HG03558 (cell line): ENCODE measurements at regions not wholly inside any gene's neighbourhood (a gene's known extent, or its start where the extent isn't known, plus 50 kb on each side); places are given as distances from the start of the nearest gene placed in this dataset.

Source experiments
- ATAC-seq: cut with Tn5 transposase; IDR thresholded peaks from one replicate; pipeline ENCODE4 v1.9.1; 2021; ENCODE audit warnings: moderate number of reproducible peaks; ENCODE audit not compliant: unreplicated experiment; ENCODE audit errors: extremely low read depth

DNA sequence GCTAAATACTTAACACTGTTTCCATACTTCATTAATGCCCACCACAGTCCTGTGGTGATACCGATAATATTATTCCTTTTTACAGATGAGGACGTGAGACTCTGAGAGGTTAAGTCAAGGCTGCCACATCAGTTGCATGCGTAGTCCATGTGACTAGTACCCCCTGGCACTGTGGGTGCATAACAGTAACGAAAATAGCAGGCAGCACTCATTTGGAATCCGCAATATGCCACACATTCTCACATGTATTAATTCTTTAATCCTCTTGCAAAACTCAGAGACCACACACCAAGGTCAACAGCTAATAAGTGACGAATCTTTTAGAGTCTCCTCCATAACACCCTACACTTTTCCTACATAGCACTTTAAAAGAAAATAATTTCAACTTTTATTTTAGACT is 99.5 kb upstream of the HABP2 start:
- no peak for ATAC-seq

DNA sequence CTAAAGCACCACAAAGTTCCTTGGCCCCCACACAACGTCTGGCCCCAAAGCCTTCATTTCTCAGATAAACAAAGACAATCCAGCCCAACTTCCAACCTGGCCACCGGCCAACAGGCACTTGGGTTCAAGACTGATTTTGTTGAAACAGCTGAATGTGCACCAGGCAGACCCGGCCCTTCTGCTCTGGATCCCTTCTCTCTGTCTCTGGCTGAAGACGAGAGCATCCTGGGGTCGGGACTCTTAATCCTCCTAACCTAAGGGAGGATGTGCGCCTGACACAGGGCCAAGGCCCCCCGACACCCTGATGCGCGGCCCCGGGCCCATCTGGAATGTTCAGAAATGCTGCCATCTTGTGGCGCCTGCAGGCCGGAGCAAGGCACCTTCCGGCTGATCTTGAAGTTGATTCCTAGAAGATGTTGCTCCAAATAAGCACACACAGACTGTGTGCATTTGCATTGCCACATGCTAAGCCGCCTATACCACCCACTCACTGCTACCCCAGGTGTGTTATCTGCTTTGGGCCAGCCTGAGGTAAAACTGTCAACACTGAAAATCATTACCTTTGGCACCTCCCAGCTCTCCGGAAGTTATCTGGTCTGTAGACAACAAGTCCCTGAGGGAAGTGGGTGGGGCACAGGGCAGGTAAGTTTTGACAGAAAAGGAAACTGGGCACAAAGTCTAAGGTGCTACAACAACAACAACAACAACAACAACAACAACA is 98.4 kb upstream of the HABP2 start:
- ATAC-seq = no peak

DNA sequence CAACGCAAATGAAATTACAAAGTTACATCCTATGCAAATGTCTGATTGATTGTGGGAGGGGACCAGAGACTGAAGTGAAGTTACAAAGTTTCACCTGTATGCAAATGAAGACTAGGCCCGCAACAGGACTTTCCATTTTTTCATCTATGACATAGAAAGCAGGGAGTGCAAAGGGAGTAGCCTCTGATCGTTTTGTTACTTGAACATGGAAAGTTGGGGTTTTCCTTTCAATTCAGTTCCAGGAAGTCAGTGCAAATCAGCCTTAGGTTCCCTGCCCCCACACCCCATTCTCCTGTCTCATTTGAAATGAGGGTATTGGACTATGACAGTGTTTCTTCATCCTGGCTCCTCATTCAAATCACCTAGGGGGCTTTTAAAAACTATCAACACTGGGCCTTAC is 96.9 kb upstream of the HABP2 start:
- ATAC-seq = no peak

DNA sequence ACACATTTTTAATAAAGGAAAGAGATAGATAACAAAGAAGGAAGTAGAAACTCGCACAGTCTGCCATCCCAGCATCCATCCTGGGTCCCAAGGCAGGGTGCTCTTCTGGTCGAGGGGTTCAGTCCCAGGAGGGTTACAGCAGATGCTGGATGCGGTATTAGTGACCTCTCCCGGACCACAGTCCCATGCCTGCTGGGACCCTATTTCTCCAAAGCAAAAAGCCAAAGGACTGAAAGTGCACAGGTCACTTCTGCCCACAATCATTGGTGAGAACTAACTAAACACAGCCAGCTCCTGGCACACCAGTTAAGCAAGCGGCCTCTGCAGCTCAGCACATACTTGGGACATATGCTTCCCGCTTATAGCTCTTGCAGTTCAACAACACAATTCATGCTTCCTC is 96.1 kb upstream of the HABP2 start:
- ATAC-seq = no peak

DNA sequence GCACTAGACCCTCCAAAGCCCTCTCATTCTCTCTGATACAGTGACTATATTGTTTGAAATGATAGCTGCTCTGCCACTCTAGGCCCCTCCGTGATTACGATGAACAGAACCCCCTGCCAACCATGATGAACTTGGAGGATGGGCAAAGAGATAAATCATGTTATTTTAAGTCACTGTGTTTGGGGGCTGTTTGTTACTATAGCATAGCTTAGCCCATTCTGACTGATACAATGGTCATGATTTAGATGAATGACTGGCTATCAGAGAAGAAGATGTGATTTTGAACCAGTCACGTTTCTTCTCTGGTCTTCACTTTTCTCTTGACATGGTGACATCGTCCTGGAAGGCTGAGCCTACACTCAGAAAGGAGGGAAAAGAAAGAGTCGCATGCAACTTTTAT is 95.4 kb upstream of the HABP2 start:
- no peak for ATAC-seq

DNA sequence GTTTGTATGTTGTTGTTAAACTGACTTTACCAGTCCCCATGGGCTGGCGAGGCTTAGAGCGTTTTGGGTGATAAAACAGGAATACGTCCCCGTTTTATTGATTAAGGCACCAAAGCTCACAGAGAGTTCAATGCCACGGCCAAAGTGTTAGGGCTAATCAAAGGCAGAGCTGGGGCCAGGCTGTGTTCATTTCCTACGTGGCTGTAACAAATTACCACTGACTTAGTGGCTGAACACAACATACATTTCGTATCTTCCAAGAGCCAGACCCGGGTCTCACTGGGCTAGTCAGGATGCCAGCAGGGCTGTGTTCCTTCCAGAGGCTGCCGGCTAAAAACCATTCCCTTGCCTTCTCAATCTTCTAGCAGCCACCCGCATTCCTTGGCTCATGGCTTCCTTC is 94.4 kb upstream of the HABP2 start:
- no peak for ATAC-seq

DNA sequence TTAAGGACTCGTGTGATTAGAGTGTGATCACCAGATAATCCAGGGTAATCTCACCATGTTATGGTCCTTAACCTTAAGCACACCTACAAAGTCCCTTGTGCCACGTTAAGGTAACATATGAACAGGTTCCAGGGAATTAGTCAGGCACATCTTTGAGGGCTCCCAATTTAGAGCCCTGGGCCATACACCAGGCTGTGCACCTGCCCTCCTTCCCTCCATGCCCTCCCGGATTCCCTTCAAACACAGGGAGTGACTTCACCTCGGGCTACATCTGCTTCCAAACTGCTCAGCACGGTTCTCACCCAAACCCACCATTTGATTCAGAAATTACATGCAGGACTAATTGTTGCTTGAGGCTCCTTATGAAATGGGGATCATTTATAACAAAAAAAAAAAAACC is 93.9 kb upstream of the HABP2 start:
- no peak for ATAC-seq

DNA sequence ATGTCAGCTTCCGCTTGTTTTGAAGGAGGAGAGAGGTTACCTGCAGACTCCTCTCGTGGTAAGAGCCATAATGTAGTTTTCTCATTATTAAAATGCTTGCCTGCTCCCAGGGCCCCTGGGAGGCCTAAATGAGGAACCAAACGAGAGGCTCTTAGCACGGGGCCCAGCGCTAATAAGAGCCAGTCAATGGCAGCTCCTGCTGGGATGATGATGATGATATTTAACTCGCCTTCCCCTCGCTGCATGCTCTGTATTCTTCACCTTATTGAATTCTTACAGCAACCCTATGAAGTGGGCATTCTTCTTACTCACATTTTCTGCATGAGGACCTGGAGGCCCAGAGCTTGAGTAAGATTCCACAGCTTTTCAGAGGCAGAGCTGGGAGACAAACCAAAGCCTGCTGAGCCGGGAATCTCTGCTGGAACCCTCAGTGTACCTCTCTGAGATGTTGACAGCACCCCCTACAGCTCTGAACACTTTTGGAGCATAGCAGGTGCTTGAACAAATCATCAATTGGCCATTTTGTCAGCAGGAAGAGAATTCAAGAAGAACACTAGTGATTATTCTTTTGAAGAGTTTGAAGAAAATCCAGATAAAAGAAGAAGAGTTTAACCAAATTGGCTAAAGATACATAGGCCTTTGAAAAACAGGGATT is 93.1 kb upstream of the HABP2 start:
- no peak for ATAC-seq

DNA sequence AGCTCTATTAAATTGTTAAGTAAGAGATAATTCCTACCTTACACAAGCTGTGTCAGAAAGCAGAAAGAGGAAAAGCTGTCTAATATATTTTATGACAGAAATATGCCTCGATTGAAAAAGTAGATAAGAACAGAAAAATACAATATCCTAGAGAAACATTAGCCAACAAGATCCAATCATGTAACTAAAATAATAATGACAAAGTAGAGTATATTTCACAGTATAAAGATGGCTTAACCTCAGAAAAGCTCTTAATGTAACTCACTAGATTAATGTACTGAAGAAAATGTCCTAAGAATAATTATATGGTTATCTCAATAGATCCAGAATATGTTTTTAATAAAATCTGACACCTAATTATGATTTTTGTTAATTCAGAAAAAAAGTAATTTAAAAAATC is 89.8 kb upstream of the HABP2 start:
- no peak for ATAC-seq

DNA sequence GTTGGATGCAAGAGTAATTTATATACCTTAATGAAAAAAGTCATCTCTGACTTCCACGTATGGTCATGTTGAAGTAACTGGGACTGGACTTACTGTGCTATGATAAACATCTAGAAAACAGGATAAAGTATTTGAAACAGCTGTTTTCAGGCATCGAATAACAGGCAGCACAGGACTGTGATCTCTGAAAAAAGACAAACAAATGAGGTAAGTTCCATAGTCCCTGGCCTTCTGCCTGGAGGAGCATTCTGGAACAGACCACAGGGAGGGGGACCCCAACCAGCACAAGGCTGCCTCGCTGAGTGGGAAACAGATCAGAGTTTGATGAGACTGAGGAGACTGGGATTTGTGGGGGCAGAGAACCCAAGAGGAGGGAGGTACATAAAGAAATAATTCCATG is 89.1 kb upstream of the HABP2 start:
- no peak for ATAC-seq

DNA sequence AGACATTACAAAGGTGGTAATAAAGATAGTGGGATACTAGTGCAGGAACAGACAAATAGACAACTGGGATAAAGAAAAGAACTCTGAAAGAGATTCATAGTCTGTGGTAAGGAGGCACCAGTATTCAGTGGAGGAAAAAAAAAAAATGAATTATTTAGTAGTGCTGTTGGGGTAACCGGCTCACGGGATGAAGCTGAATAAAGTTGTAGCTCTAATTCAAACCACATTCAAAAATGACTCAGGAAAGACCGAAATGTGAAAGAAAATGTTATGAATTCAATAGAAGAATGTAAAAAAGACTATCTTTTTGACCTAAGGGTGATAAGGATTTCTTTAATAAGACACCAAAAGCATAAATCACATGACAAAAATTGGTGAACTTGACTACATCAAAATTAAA is 83.1 kb upstream of the HABP2 start:
- no peak for ATAC-seq

DNA sequence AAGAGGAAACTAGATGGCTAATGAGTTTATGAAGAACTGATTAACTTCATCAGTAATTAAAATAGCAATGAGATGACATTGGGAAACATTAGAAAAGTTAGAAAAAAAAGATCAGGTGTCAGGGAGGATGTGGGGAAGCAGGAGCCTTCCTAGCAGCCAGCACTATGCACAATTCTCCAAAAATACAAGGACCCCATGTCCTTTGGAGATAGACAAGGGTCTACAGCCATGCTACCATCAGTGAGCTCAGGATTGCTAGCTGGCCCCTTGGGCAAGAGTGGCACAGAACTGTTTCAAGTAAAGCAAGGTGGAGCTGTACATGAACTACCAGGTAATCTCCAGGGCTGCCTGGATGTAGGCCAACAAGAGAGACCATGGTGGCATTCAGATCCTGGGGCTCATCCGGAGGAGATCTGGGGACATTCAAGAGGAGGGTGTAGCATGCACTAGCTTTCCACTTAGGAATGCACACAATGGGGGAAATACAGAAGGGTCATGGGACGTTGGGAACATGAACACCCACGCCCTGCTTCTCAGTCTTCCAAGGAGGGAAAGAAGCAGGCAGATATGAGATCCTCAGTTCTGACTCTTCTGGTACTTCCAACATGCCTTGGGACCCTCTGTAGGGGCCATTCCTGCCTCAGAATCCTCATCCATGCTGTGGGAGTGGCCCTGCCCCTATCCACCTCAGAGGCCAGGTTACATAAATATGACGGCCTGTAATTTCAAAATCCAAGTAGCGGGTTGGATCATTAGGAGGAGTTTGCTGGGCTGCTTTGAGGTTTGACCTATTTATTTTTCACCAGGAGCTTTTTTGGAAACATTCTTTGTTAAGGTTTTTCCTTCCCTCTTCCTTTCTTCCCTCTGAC is 82.2 kb upstream of the HABP2 start:
- ATAC-seq = no peak

DNA sequence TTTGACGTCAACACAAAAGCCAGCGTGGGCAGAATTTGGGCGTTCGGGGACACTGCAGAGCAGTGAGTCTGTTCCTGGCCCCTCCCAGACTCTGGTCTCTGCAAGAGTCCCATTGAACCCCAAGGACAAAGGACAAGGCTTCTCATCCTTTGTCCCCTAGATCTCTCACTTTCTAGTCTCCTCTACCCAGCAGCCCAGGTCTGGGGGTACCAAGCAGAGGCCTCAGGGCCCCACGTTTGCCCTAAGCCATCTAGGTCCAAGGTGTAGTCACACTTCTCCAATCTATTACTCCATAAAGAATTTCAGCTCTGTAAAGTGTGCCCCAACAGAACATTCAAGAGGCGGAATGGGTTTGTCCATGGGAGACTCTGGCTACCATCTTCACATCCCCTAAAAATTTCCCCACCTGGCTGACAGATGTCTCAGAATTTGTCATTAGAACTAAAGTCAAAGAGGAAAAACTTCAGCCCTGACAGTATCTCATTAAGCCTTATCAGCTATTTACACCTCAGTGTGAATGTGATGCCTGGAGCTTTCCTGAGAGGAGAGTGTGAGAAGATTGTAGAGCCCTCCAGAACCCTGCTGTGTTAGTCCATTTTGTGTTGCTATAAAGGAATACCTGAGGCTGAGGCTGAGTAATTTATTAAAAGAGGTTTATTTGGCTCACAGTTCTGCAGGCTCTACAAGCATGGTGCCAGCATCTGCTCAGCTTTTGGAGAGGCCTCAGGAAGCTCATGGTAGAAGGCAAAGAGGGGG is 81.4 kb upstream of the HABP2 start:
- ATAC-seq = no peak

DNA sequence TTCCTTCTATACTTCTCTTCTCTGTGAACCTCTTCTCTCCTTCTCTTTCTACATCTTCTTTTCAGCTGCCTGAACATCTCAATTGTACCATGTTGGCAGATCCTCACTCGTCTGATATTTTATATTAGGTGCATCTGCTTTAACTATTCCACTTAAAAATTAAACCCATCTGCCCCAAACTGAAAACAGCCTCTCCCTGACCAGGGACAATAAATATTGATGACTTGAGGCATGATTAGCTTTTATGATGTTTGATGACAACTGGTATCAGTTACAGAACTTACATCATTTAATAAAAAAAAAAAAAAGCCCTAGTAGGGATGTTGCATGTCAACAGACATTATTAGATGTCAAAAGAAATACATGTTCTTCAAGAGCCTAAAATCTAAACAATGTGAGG is 79.8 kb upstream of the HABP2 start:
- ATAC-seq = no peak

DNA sequence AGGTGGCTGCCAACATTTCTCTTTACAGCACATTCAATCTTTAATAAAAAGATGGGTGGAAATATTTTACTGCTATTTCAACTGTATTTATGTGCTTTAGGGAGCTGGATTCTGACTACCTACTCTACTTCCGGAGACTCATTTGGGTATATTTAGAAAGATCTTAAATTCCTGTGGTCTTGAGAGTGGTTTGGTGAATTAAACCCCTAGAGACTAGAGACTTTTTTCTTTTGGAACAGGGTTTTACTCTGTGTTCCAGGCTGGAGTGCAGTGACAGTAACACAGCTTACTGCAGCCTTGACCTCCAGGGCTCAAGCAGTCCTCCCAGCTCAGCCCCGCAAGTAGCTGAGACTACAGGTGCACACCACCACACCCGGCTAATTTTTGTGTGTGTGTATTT is 79.0 kb upstream of the HABP2 start:
- no peak for ATAC-seq

DNA sequence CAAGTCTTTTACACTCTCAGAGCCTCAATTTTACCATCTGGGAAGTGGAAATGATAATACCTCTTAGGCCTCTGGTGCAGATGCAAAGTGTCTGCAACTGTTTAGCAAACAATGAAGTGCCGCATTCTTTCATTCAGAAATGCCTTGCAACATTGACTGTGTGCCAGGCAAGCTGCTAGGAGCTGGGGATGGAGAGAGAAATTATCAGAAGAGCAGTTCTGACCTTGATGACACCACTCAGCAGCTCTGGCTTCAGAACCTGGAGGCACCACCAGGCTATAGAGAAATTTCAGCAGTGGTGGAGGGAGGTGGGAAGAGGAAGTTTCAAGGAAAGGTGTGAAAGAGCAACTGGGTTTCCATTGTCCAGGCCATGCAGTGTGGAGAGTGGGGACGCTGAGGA is 78.1 kb upstream of the HABP2 start:
- no peak for ATAC-seq

DNA sequence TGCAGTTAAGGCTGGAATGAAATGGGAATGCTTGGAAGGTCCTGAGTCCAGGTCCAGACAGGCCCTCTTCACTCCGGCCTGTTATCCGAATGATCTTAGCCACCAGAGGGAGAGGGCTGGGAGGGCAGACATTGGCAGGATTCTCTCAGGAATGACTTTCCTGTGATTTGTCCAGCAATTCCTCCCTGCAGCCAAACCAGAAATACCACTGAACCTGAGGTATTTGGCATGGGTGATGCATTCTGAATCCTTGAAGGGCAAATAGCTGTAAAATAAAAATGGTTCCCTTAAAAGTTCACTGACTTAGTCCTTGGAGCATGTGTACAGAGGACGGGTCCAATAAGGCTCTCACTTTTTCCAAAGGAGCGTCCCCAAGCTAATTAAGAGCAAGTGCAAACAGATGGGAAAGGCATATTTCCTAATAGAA is 77.5 kb upstream of the HABP2 start:
- ATAC-seq = no peak

DNA sequence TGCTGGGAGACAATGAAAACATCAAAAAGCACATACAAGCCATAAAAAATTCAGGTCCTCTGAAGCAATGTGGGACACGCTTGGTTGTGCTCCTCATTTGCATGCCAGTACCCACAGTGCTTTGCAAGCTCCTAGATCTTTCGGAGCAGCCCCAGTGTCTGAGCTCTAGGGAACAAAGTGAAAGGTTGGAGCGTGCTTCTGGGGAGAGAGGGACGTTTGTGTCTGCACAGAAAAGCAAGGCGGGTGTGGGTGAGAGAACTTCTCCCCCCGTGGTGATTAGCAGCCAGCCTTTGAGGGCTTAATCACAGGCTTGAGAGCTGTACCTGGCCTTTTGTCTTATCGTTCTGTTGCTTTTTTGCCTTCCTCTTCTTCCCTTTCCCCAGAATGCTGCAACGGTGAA is 76.7 kb upstream of the HABP2 start:
- ATAC-seq = no peak

DNA sequence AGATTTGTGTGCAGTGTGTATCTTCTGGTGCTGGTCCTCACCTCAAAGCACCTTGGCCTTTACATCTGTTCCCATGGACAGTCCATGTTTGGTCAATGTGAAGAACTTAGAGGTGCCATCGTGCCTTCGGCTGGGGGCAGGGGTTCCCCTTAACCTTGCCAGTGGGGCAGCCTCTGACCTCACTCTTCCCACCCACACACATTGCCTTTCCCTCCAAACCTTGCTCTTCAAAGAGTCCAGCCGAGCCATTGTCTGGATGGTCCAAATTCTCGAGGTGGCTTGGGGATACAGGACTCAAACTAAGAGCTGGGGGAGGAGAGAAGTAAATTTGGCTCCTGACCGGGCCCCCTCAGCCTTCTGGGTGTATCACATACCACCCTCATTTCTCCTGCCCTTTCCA is 76.2 kb upstream of the HABP2 start:
- ATAC-seq = no peak

DNA sequence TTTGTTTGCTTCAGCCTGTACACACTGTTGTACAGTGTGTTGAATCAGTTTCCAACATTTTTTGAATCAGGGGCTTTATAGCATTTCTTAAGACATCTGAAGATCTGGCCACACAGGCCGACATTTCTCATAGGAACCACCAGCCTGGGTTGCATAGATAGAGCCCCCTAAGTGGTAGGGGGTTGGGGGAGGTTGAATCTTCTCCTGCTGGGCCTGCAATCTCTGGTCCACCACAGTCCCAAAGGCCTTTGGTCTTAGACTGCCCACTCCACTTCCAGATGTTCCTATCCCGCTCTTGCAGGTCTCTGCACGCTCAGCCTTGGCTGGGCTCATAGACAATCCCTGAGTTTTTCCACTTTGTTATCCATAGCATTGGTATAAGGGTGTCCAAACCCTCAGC is 75.4 kb upstream of the HABP2 start:
- ATAC-seq = no peak
